ENCODE measurements at regions not wholly inside any gene's neighbourhood (a gene's known extent, or its start where the extent isn't known, plus 50 kb on each side); places are given as distances from the start of the nearest gene placed in this dataset.

DNA sequence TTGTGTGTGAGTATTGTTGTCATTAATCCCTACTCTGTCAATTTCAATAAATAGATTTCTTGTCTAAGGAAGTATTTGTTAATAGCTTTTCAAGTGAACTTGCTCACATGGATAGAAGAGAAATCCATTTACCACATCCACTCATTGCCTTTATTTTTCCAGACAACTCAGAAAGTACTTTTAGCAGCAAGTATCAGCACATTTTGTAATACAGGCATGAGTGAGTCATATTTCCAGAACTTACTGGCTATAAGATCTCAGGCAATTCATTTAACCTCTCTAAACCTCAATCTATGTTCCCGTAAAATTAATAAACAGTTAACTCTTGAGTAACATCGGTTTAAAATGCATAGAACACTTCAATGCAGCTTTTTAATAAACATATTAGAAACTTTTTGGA is 317.9 kb upstream of the PCDH7 start:
- in situ Hi-C loops (cut with HindIII; ENCODE audit: low sequenced_read_pairs) = no loop called here
- TF ChIP-seq, protein P1, sequence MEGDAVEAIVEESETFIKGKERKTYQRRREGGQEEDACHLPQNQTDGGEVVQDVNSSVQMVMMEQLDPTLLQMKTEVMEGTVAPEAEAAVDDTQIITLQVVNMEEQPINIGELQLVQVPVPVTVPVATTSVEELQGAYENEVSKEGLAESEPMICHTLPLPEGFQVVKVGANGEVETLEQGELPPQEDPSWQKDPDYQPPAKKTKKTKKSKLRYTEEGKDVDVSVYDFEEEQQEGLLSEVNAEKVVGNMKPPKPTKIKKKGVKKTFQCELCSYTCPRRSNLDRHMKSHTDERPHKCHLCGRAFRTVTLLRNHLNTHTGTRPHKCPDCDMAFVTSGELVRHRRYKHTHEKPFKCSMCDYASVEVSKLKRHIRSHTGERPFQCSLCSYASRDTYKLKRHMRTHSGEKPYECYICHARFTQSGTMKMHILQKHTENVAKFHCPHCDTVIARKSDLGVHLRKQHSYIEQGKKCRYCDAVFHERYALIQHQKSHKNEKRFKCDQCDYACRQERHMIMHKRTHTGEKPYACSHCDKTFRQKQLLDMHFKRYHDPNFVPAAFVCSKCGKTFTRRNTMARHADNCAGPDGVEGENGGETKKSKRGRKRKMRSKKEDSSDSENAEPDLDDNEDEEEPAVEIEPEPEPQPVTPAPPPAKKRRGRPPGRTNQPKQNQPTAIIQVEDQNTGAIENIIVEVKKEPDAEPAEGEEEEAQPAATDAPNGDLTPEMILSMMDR (IDR thresholded peaks at IDR 0.05; ENCODE audit: low read depth, low read length) = no peak
- no peak overlapping the region for H3K4me3 ChIP-seq (ENCODE audit: low read depth, low read length)
- DNase-seq (ENCODE audit: low read depth, low spot score) = peak; percentile 30

DNA sequence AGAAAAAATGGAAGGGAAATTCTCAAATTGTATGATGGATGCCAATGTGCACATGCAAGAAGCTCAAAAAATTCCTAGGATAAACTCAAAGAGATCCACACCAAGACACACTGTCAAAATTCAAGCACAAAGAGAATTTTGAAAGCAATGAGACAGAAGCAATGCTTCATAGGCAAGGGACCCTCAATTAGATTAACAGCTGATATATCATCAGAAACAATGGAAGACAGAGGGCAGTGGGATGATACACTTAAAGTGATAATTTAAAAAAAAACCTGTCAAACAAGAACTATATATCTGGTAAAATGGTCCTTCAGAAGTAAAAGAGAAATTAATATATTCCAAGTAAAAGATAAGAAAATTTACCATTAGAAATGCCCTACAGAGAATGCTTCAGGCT is 306.3 kb upstream of the PCDH7 start:
- TF ChIP-seq, protein P1 (IDR thresholded peaks at IDR 0.05; ENCODE audit: low read depth, low read length) = no peak
- no peak overlapping the region for H3K4me3 ChIP-seq (ENCODE audit: low read depth, low read length)
- in situ Hi-C loops (cut with HindIII; ENCODE audit: low sequenced_read_pairs) = no loop called here
- DNase-seq (ENCODE audit: low read depth, low spot score) = no peak

DNA sequence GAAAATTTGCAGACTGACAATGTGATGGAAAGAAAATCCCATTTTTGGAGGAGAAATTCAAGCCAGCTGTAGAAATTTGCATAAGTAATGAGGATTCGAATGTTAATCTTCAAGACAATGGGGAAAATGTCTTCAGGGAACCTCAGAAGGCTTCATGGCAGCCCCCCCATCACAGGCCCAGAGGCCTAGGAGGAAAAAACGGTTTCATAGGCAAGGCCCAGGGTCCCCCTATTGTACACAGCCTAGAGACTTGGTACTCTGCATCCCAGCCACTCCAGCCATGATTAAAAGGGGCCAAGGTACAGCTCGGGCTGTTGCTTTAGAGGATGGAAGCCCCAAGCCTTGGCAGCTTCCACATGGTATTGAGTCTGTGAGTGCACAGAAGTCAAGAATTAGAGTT is 303.6 kb upstream of the PCDH7 start:
- in situ Hi-C loops (cut with HindIII; ENCODE audit: low sequenced_read_pairs) = no loop called here
- DNase-seq (ENCODE audit: low read depth, low spot score) = no peak
- TF ChIP-seq, protein P1 (IDR thresholded peaks at IDR 0.05; ENCODE audit: low read depth, low read length) = no peak
- H3K4me3 ChIP-seq (ENCODE audit: low read depth, low read length) = no peak overlapping the region

DNA sequence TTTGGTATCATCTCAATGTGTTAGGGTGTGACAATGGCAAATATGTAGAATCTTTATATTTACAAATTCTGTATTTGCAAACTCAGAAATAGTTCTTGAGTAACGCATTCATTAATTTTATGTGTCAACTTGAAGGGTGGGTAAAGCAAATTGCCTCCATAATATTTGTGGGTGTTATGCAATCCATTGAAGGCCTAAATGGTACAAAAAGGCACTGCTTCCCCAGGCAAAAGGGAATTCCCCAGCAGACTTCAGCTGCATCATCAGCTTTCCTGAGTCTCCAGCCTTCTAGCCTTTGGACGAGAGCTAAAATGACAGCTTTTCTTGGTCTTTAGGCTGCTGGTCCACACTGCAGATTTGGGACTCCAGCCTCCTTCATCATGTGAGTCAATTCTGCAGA is 292.2 kb upstream of the PCDH7 start:
- TF ChIP-seq, protein P1 (IDR thresholded peaks at IDR 0.05; ENCODE audit: low read depth, low read length) = no peak
- in situ Hi-C loops (cut with HindIII; ENCODE audit: low sequenced_read_pairs) = no loop called here
- no peak overlapping the region for H3K4me3 ChIP-seq (ENCODE audit: low read depth, low read length)
- no peak for DNase-seq (ENCODE audit: low read depth, low spot score)

DNA sequence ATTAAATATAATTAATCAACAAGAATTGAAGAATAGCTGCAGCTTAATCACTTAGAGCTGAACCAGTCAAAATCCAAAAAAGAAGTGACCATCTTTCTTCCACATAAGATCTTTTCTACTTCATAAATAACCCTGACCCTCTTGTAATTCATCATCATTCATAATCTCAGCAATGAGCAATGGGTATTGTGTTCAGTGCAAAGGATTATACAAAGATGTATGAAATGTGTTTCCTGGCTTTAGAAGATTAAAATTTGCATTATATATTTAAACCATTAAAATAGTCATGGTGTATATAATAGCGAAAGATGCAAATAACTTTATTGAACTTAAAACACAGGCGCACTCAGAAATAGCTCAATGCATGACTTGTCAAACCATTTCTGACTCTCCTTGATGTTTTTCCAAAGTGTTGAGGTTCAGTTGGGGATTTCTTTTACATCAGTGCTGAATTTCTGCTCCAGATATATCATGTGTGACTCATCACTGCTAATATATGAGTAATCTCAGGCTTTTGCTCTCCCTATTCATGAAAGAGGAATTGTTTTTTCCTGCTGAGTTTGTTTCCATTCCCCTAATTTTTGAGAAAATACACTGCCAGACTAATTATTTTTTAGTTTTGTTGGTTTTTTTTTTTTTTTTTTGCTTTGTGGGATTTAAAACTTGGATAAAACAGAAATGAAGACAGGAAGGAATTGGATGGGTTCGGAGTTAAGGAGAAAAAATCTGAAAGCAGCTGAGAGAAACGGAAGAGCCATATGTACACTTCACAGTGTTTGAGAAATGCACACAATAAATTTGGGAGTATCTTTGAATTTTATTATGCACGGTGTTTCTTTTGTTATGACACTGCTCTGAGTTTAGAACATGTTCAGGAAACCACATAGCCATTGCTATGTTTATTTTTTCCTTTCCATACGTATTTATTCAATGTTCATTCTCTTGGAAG is 290.1 kb upstream of the PCDH7 start:
- in situ Hi-C loops (cut with HindIII; ENCODE audit: low sequenced_read_pairs) = no loop called here

DNA sequence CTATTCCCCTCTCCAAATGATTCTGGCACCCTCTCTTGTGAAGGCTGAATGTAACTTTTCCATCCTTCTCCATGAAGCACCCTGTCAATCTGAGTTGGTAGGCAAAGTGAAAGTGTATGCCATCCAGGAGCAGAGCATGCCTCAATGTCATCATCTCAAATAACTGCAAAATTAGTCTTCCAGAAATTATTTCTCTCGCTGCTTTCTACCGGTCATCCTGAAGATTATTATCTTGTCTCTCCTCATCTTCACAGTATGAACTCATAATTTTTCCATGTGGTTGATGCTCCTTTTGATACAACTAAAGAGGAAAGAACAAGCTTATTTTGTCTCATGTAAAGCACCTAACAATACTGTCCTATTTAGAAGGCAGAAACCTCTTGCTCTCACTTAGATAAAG is 285.5 kb upstream of the PCDH7 start:
- TF ChIP-seq, protein P1 (IDR thresholded peaks at IDR 0.05; ENCODE audit: low read depth, low read length) = no peak
- no peak for DNase-seq (ENCODE audit: low read depth, low spot score)
- in situ Hi-C loops (cut with HindIII; ENCODE audit: low sequenced_read_pairs) = no loop called here
- H3K4me3 ChIP-seq (ENCODE audit: low read depth, low read length) = no peak overlapping the region

More for the DNA sequence above, 290.1 kb upstream of the PCDH7 start:
- TF ChIP-seq, protein P1 (IDR thresholded peaks at IDR 0.05; ENCODE audit: low read depth, low read length) = no peak
- DNase-seq (ENCODE audit: low read depth, low spot score) = peak; percentile 89
- no peak overlapping the region for H3K4me3 ChIP-seq (ENCODE audit: low read depth, low read length)

Measured in astrocyte of the spinal cord (primary cell).